ENCODE measurements at regions not wholly inside any gene's neighbourhood (a gene's known extent, or its start where the extent isn't known, plus 50 kb on each side); places are given as distances from the start of the nearest gene placed in this dataset.

DNA sequence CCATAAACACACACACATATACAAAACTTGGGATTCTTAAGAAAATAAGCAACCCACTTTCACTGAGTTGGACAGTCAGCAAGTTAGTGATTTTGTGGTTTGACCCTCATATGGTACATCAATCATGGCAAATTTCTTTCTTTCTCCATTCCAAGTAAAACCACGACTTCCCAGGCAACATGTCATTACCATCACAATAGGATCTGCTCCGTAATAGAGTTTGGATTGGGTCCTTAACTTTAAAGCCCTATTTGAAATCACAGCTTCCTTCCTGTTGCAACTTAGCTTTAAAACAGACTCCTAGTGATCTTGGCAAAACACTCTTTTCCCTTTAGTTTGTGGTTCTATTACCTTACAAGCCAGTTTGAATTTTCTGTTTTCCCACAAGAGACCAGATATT lies 483.6 kb downstream of the INHBA start:
- no peaks in the 10 kb centered on the region for H3K9me3 ChIP-seq (ENCODE audit: insufficient read depth, low read length)
- H4K20me1 ChIP-seq (ENCODE audit: insufficient read depth, low read length) = no peaks in the 10 kb centered on the region
- no peak overlapping the region for H3K9ac ChIP-seq (ENCODE audit: low read length)

DNA sequence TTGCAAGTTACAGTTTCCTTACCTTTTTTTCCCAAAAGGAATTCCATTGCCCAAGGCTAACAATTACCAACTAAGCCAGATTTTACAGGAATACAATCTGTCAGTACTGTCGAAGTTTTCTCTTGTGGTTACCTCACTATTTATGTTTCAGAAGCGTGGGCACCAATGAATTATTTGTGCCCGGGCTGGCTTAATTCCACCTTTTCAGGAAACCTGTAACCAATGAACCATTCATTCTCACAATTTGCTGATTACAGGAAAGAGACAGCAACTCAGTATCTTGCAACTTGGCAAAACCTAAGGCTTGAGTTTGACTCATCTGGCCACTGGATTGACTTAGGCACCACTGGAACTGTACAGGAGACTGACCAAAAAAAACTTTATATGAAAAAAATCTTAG lies 485.6 kb downstream of the INHBA start:
- TF ChIP-seq, protein P1, sequence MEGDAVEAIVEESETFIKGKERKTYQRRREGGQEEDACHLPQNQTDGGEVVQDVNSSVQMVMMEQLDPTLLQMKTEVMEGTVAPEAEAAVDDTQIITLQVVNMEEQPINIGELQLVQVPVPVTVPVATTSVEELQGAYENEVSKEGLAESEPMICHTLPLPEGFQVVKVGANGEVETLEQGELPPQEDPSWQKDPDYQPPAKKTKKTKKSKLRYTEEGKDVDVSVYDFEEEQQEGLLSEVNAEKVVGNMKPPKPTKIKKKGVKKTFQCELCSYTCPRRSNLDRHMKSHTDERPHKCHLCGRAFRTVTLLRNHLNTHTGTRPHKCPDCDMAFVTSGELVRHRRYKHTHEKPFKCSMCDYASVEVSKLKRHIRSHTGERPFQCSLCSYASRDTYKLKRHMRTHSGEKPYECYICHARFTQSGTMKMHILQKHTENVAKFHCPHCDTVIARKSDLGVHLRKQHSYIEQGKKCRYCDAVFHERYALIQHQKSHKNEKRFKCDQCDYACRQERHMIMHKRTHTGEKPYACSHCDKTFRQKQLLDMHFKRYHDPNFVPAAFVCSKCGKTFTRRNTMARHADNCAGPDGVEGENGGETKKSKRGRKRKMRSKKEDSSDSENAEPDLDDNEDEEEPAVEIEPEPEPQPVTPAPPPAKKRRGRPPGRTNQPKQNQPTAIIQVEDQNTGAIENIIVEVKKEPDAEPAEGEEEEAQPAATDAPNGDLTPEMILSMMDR (IDR thresholded peaks at IDR 0.05; ENCODE audit: low read depth, low read length) = no peak
- no peak for TF ChIP-seq EZH2phosphoT487 (IDR thresholded peaks at IDR 0.05; ENCODE audit: low read depth)
- Histone ChIP-seq H3K4me3 (ENCODE audit: low read length) (no peak overlapping the region), H4K20me1 (ENCODE audit: insufficient read depth, low read length) (no peaks in the 10 kb centered on the region)

More for the DNA sequence above, 483.6 kb downstream of the INHBA start:
- Histone ChIP-seq H3K4me2 (ENCODE audit: low read length) (no peak overlapping the region), H2AFZ (ENCODE audit: low read depth, low read length) (no peak overlapping the region), H3K36me3 (replicated peaks; ENCODE audit: low read depth, low read length) (no peaks in the 10 kb centered on the region), H3K79me2 (ENCODE audit: low read length) (no peaks in the 10 kb centered on the region), H3K4me1 (ENCODE audit: low read length) (no peaks in the 10 kb centered on the region), H3K4me3 (ENCODE audit: low read length) (no peak overlapping the region), H3K27ac (ENCODE audit: low read length) (no peak overlapping the region), H3K27me3 (ENCODE audit: low read depth, low read length) (no peaks in the 10 kb centered on the region)
- TF ChIP-seq, protein P1 (IDR thresholded peaks at IDR 0.05; ENCODE audit: low read depth, low read length) = no peak
- no peak for TF ChIP-seq EZH2phosphoT487 (IDR thresholded peaks at IDR 0.05; ENCODE audit: low read depth)

DNA sequence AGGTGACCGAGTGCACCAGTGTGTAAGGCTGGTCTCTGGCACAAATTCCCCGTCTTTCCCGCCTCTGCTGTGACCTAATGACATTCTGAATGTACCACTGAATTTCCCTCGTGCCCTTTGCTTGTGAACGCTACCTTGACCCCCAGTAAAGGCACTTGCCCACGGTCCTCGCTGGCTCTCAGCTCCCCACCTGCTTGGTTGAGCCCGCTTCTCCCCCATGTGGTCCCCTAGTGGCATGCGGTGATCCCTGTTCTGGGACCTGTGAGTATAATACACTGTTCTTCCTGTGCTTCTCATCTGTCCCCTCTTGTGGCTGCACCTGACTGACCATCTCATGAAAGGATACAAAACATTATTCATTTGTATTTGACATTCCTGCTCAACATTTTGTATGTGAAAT lies 495.7 kb downstream of the INHBA start:
- no peaks in the 10 kb centered on the region for H3K79me2 ChIP-seq (ENCODE audit: low read length)
- H3K27me3 ChIP-seq (ENCODE audit: low read depth, low read length) = no peaks in the 10 kb centered on the region
- no peak overlapping the region for H3K9ac ChIP-seq (ENCODE audit: low read length)
- TF ChIP-seq, protein P1 (IDR thresholded peaks at IDR 0.05; ENCODE audit: low read depth, low read length) = no peak
- no peak for TF ChIP-seq EZH2phosphoT487 (IDR thresholded peaks at IDR 0.05; ENCODE audit: low read depth)
- no peaks in the 10 kb centered on the region for H3K9me3 ChIP-seq (ENCODE audit: insufficient read depth, low read length)
- H4K20me1 ChIP-seq (ENCODE audit: insufficient read depth, low read length) = no peaks in the 10 kb centered on the region
- no peaks in the 10 kb centered on the region for H3K36me3 ChIP-seq (replicated peaks; ENCODE audit: low read depth, low read length)
- H3K4me1 ChIP-seq (ENCODE audit: low read length) = peaks cover 16% of the 10 kb centered on the region
- no peak overlapping the region for H3K27ac ChIP-seq (ENCODE audit: low read length)
- no peak overlapping the region for H3K4me2 ChIP-seq (ENCODE audit: low read length)
- H2AFZ ChIP-seq (ENCODE audit: low read depth, low read length) = no peak overlapping the region
- no peak overlapping the region for H3K4me3 ChIP-seq (ENCODE audit: low read length)

More for the DNA sequence above, 485.6 kb downstream of the INHBA start:
- H3K4me2 ChIP-seq (ENCODE audit: low read length) = no peak overlapping the region
- H3K36me3 ChIP-seq (replicated peaks; ENCODE audit: low read depth, low read length) = no peaks in the 10 kb centered on the region
- no peaks in the 10 kb centered on the region for H3K79me2 ChIP-seq (ENCODE audit: low read length)
- no peaks in the 10 kb centered on the region for H3K27me3 ChIP-seq (ENCODE audit: low read depth, low read length)
- no peak overlapping the region for H3K27ac ChIP-seq (ENCODE audit: low read length)
- no peak overlapping the region for H3K9ac ChIP-seq (ENCODE audit: low read length)
- no peaks in the 10 kb centered on the region for H3K4me1 ChIP-seq (ENCODE audit: low read length)
- H3K9me3 ChIP-seq (ENCODE audit: insufficient read depth, low read length) = no peaks in the 10 kb centered on the region
- H2AFZ ChIP-seq (ENCODE audit: low read depth, low read length) = no peak overlapping the region

DNA sequence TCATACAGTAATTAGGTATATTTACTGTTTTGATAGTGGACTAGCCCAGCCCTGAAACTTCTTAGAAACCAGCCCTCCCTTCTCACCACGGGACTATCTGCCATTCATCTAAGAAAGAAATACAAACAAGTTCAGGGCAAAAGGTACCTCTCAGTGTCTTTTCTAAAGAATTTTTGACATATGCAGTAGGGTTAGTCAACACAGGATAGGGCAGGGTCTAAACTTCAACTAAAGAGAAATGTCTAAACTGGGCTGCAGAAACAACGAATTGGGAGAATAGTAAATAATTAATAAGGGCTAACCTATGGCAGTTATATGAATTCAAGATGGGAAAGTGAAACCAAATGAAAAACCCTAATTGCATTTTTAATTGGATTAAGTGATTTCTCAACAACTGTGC lies 496.6 kb downstream of the INHBA start:
- H3K9me3 ChIP-seq (ENCODE audit: insufficient read depth, low read length) = no peaks in the 10 kb centered on the region
- H3K9ac ChIP-seq (ENCODE audit: low read length) = no peak overlapping the region
- no peak overlapping the region for H2AFZ ChIP-seq (ENCODE audit: low read depth, low read length)
- no peak overlapping the region for H3K27ac ChIP-seq (ENCODE audit: low read length)
- H3K79me2 ChIP-seq (ENCODE audit: low read length) = no peaks in the 10 kb centered on the region
- TF ChIP-seq EZH2phosphoT487 (IDR thresholded peaks at IDR 0.05; ENCODE audit: low read depth) = no peak
- TF ChIP-seq, protein P1 (IDR thresholded peaks at IDR 0.05; ENCODE audit: low read depth, low read length) = no peak
- no peaks in the 10 kb centered on the region for H3K27me3 ChIP-seq (ENCODE audit: low read depth, low read length)
- no peaks in the 10 kb centered on the region for H3K36me3 ChIP-seq (replicated peaks; ENCODE audit: low read depth, low read length)
- H3K4me3 ChIP-seq (ENCODE audit: low read length) = no peak overlapping the region
- peak overlapping the region; percentile 28 for H3K4me2 ChIP-seq (ENCODE audit: low read length)
- peaks cover 16% of the 10 kb centered on the region for H3K4me1 ChIP-seq (ENCODE audit: low read length)
- no peaks in the 10 kb centered on the region for H4K20me1 ChIP-seq (ENCODE audit: insufficient read depth, low read length)

Measured in OCI-LY3 (cell line).